ENCODE measurements at regions not wholly inside any gene's neighbourhood (a gene's known extent, or its start where the extent isn't known, plus 50 kb on each side); places are given as distances from the start of the nearest gene placed in this dataset.

GRCh38 chr4:24674279-24674678 lies 89.9 kb upstream of the DHX15 start:
- TF ChIP-seq, protein P1, sequence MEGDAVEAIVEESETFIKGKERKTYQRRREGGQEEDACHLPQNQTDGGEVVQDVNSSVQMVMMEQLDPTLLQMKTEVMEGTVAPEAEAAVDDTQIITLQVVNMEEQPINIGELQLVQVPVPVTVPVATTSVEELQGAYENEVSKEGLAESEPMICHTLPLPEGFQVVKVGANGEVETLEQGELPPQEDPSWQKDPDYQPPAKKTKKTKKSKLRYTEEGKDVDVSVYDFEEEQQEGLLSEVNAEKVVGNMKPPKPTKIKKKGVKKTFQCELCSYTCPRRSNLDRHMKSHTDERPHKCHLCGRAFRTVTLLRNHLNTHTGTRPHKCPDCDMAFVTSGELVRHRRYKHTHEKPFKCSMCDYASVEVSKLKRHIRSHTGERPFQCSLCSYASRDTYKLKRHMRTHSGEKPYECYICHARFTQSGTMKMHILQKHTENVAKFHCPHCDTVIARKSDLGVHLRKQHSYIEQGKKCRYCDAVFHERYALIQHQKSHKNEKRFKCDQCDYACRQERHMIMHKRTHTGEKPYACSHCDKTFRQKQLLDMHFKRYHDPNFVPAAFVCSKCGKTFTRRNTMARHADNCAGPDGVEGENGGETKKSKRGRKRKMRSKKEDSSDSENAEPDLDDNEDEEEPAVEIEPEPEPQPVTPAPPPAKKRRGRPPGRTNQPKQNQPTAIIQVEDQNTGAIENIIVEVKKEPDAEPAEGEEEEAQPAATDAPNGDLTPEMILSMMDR (IDR thresholded peaks at IDR 0.05; ENCODE audit: insufficient read depth, low read depth, low read length) = no peak
- no peak for DNase-seq (ENCODE audit: low read depth)
- CTCF ChIA-PET = interaction anchor here (1.5 kb wide), 1 partner anchor 9 kb away, joined by 4 read pairs; no protein-coding TSS in a partner anchor
- H3K36me3 ChIP-seq (ENCODE audit: control insufficient read depth, insufficient read depth, low read length) = no peaks in the 10 kb centered on the region
- H3K27me3 ChIP-seq (ENCODE audit: control insufficient read depth, insufficient read depth, low read length) = peaks cover 3% of the 10 kb centered on the region; the same call in 1 of the 2 replicates
- no peak overlapping the region for H3K4me3 ChIP-seq (ENCODE audit: low read depth, low read length)
- POLR2A ChIA-PET = no interaction called here

DNA sequence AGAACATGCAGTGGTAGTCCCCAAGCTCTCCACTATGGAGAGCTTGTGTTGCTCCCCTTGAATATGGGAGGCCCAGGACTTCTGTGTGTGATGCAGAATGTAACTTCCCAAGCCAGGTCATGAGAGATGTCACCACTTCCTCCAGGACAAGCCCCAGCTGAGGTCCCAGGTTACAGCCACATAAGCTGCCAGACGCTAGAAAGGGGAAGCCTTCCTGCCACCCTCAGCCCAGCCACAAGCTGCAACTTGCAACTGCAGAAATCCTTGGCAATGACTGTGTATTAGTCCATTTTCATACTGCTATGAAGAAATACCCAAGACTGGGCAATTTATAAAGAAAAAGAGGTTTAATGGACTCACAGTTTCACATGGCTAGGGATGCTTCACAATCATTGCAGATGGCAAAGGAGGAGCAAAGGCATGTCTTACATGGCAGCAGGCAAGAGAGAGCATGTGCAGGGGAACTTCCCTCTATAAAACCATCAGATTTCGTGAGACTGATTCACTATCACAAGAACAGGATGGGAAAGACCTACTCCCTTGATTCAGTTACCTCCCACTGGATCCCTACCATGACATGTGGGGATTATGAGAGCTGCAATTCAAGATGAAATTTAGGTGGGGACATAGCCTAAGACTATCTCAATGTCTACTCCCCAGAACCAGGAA lies 91.5 kb upstream of the DHX15 start:
- TF ChIP-seq, protein P1 (IDR thresholded peaks at IDR 0.05; ENCODE audit: insufficient read depth, low read depth, low read length) = no peak
- Histone ChIP-seq H3K4me3 (ENCODE audit: low read depth, low read length) (no peak overlapping the region), H3K36me3 (ENCODE audit: control insufficient read depth, insufficient read depth, low read length) (no peaks in the 10 kb centered on the region), H3K27me3 (ENCODE audit: control insufficient read depth, insufficient read depth, low read length) (peaks cover 3% of the 10 kb centered on the region; the same call in 1 of the 2 replicates)
- no peak for DNase-seq (ENCODE audit: low read depth)
- CTCF ChIA-PET = interaction anchor here (1.3 to 1.5 kb wide), 2 partner anchors 11 to 94 kb away, joined by 3 to 4 read pairs; no protein-coding TSS in a partner anchor
- POLR2A ChIA-PET = no interaction called here

- Histone ChIP-seq H3K36me3 (ENCODE audit: control insufficient read depth, insufficient read depth, low read length) (no peaks in the 10 kb centered on the region), H3K4me3 (ENCODE audit: low read depth, low read length) (no peak overlapping the region), H3K27me3 (ENCODE audit: control insufficient read depth, insufficient read depth, low read length) (peaks cover 3% of the 10 kb centered on the region; the same call in 1 of the 2 replicates)
- CTCF ChIA-PET = interaction anchor here (0.6 to 1.9 kb wide), 3 partner anchors 14 to 189 kb away, joined by 3 to 5 read pairs (median 3); no protein-coding TSS in a partner anchor
- TF ChIP-seq, protein P1 (IDR thresholded peaks at IDR 0.05; ENCODE audit: insufficient read depth, low read depth, low read length) = no peak
- POLR2A ChIA-PET = interaction anchor here (0.7 kb wide), 1 partner anchor 20 kb away, joined by 4 read pairs; no protein-coding TSS in a partner anchor
- no peak for DNase-seq (ENCODE audit: low read depth)
Observed at GRCh38 chr4:24677909-24678308, 93.6 kb upstream of the DHX15 start.

- H3K36me3 ChIP-seq (ENCODE audit: control insufficient read depth, insufficient read depth, low read length) = no peaks in the 10 kb centered on the region
- H3K4me3 ChIP-seq (ENCODE audit: low read depth, low read length) = no peak overlapping the region
- ChIA-PET CTCF (interaction anchor here (1.0 kb wide), 1 partner anchor 8 kb away, joined by 3 read pairs; no protein-coding TSS in a partner anchor), POLR2A (no interaction called here)
- TF ChIP-seq, protein P1 (IDR thresholded peaks at IDR 0.05; ENCODE audit: insufficient read depth, low read depth, low read length) = no peak
- DNase-seq (ENCODE audit: low read depth) = no peak
- no peaks in the 10 kb centered on the region; the same call in 1 of the 2 replicates for H3K27me3 ChIP-seq (ENCODE audit: control insufficient read depth, insufficient read depth, low read length)
Observed at GRCh38 chr4:24680746-24681448, 96.5 kb upstream of the DHX15 start.

DNA sequence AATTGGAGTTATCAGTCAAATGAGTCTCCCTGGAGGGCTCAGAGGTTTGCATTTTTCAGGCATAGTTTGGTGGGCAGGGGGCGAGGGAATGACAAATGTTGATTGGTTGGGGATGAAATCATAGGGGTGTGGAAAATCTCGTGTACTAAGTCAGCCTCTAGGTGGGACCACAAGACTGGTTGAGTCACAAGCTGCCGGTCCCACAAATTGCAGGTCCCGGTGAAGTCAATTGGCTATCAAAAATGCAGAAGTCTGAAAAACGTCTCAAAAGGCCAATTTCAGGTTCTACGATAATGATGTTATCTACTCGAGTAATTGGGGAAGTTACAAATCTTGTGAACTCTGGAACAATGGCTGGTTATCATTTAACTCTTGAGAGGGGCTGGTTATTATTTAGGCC lies 98.8 kb upstream of the DHX15 start:
- CTCF ChIA-PET = interaction anchor here (0.9 kb wide), 1 partner anchor 24 kb away, joined by 4 read pairs; no protein-coding TSS in a partner anchor
- no peaks in the 10 kb centered on the region for H3K36me3 ChIP-seq (ENCODE audit: control insufficient read depth, insufficient read depth, low read length)
- TF ChIP-seq, protein P1 (IDR thresholded peaks at IDR 0.05; ENCODE audit: insufficient read depth, low read depth, low read length) = no peak
- POLR2A ChIA-PET = no interaction called here
- no peak overlapping the region for H3K4me3 ChIP-seq (ENCODE audit: low read depth, low read length)
- H3K27me3 ChIP-seq (ENCODE audit: control insufficient read depth, insufficient read depth, low read length) = no peaks in the 10 kb centered on the region; the same call in 1 of the 2 replicates
- DNase-seq (ENCODE audit: low read depth) = no peak

Data from BJ (cell line).